Lung (tissue), 11 donors: ENCODE measurements at regions not wholly inside any gene's neighbourhood (a gene's known extent, or its start where the extent isn't known, plus 50 kb on each side); places are given as distances from the start of the nearest gene placed in this dataset.

Experiments used
- ATAC-seq: fragments of 200-7000 bp; cut with Tn5 transposase; one replicate; pipeline ENCODE4 v1.9.1; 2020; ENCODE audit warnings: moderate number of reproducible peaks; ENCODE audit not compliant: insufficient read depth, low FRiP score
- DNase-seq, 3 donors: peaks; one replicate each; pipeline ENCODE4 v3.0.0-alpha.2; 2013 to 2017
- H3K27ac ChIP-seq, 2 donors: one replicate each; pipeline ENCODE4 v1.5.1; 2013; ENCODE audit warnings: mild to moderate bottlenecking in 2 of 2, moderate library complexity in 2 of 2, control low read depth in 1 of 2, inconsistent platforms in 1 of 2, low read depth in 1 of 2, low read length in 1 of 2
- H3K27me3 ChIP-seq, 3 donors: one replicate each; pipeline ENCODE4 v1.5.1; 2013; ENCODE audit warnings: low read length in 2 of 3; ENCODE audit not compliant: control insufficient read depth in 3 of 3, insufficient read depth in 3 of 3
- H3K36me3 ChIP-seq, 4 donors: one replicate each; pipeline ENCODE4 v1.5.1; 2013; ENCODE audit warnings: low read length in 4 of 4, mild to moderate bottlenecking in 1 of 4, moderate library complexity in 1 of 4; ENCODE audit not compliant: control insufficient read depth in 4 of 4, insufficient read depth in 4 of 4
- H3K4me1 ChIP-seq, 5 donors: one replicate each; pipeline ENCODE4 v1.5.1; 2013; ENCODE audit warnings: low read length in 5 of 5, mild to moderate bottlenecking in 2 of 5, moderate library complexity in 1 of 5; ENCODE audit not compliant: control insufficient read depth in 5 of 5, insufficient read depth in 5 of 5
- H3K4me3 ChIP-seq: one replicate; pipeline ENCODE4 v1.5.1; 2013; ENCODE audit warnings: mild to moderate bottlenecking, control low read depth, moderate library complexity
- H3K9ac ChIP-seq, 2 donors: one replicate each; pipeline ENCODE4 v1.5.1; 2013; ENCODE audit warnings: low read length in 2 of 2, control low read depth in 1 of 2; ENCODE audit not compliant: insufficient read depth in 1 of 2
- H3K9me3 ChIP-seq, 4 donors: one replicate each; pipeline ENCODE4 v1.5.1; 2013; ENCODE audit warnings: low read length in 3 of 4, mild to moderate bottlenecking in 1 of 4, moderate library complexity in 1 of 4; ENCODE audit not compliant: control insufficient read depth in 4 of 4, insufficient read depth in 3 of 4
- CTCF ChIP-seq: IDR thresholded peaks from 2 replicates; pipeline ENCODE4 v1.5.1; 2012; ENCODE audit warnings: mild to moderate bottlenecking; ENCODE audit errors: control extremely low read depth, extremely low read depth
- WGBS, 2 donors: extraction: QIAGEN DNeasy Blood & Tissue Kit; methylation state at CpG; one replicate each; pipeline ENCODE4 v1.1.7; 2013; 5-methylcytosine and 5-hydroxymethylcytosine counted together
- donor health status: control.
- donor health status: control.
- donor health status: Bipolar disorder and iron deficiency.
- donor health status: healthy.
- donor health status: DM: yes; HTN: yes; CAD: no.

GRCh38 chr5:163596608-163597315 is 91.3 kb downstream of the MAT2B start:
- DNase-seq: no peak
- no peaks in the 10 kb centered on the region for H3K27me3 ChIP-seq
- ATAC-seq: no peak
- no peaks in the 10 kb centered on the region for H3K4me1 ChIP-seq
- no peaks in the 10 kb centered on the region for H3K36me3 ChIP-seq
- H3K27ac ChIP-seq: no peak overlapping the region
- H3K4me3 ChIP-seq: no peak overlapping the region
- no peak for TF ChIP-seq CTCF
- WGBS, 2 donors: 69 to 74% methylated on average over 5 of the region's 5 CpGs
- H3K9me3 ChIP-seq: no peaks in the 10 kb centered on the region
- no peak overlapping the region for H3K9ac ChIP-seq

DNA sequence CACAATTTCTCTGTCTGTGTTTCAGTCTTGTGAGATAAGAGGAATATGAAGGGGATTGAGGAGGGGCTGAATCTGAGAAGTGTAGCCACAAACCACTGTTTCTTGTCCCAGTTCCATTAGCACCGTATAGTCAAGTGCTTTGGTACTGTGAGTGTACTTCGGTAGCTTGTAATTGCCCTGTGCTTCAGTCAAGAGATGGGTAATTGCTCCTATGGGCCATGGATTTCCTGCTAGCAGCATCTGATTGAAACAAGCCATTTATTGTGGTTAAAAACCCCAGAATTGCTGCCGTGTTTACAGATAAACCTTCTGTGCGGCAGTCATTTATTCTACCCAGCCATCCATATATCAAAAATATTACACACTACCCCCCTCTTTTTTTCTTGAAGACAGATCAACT is 98.6 kb downstream of the MAT2B start:
- ATAC-seq (no peak), DNase-seq (no peak)
- Histone ChIP-seq H3K27me3 (no peaks in the 10 kb centered on the region), H3K4me3 (no peak overlapping the region), H3K9me3 (no peaks in the 10 kb centered on the region), H3K36me3 (no peaks in the 10 kb centered on the region), H3K4me1 (no peaks in the 10 kb centered on the region), H3K9ac (no peak overlapping the region), H3K27ac (no peak overlapping the region)
- WGBS, 2 donors: 60 to 61% methylated on average over 4 of the region's 4 CpGs
- TF ChIP-seq CTCF: no peak

DNA sequence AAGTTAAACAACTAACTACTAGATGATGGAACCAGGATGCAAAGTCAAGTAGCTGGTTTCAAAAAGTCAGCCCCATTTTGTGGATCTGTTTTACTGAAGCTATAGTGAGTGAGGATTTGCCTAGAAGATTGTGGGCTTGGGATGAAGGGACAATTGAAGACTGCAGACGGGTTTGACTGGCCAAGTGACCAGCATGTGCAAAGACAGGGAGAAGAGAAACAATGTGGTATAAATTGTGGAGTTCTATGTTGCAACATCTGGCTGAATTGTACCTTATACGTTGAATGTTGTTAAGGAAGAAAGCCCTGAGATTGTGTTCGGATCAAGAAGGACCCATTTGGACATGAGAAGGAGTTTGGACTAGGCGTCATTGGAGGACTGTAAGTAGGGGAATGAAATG is 101.8 kb downstream of the MAT2B start:
- ATAC-seq: no peak
- H3K27ac ChIP-seq: no peak overlapping the region
- no peaks in the 10 kb centered on the region for H3K36me3 ChIP-seq
- no peaks in the 10 kb centered on the region for H3K4me1 ChIP-seq
- no peaks in the 10 kb centered on the region for H3K9me3 ChIP-seq
- no peak for TF ChIP-seq CTCF
- DNase-seq: no peak
- H3K9ac ChIP-seq: no peak overlapping the region
- H3K4me3 ChIP-seq: no peak overlapping the region
- no peaks in the 10 kb centered on the region for H3K27me3 ChIP-seq
- WGBS, 2 donors: 85 to 88% methylated on average over 4 of the region's 4 CpGs

DNA sequence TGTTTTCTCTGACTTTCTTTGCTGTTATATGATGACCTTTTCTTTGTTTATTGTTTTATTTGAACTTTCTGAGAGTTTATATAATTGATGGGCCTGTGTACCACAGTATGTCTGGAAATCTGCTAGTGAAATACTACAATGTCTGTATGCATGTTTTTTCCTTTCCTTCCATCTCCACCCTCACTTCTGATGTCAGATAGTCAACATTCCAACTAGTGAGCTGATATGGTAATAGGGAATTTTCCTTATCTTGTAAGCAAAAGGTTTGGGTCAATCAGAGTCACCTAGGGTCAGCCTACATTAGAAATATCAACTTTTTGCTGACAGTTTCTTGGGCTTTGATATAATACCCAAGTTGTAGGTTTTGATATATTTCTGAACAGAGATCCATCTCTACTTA is 103.2 kb downstream of the MAT2B start:
- no peak for DNase-seq
- Histone ChIP-seq H3K4me1 (no peaks in the 10 kb centered on the region), H3K36me3 (no peaks in the 10 kb centered on the region), H3K9me3 (no peaks in the 10 kb centered on the region), H3K27me3 (no peaks in the 10 kb centered on the region), H3K9ac (no peak overlapping the region), H3K4me3 (no peak overlapping the region), H3K27ac (no peak overlapping the region)
- no peak for ATAC-seq
- TF ChIP-seq CTCF: no peak
